Neutrophil (primary cell): ENCODE measurements at regions not wholly inside any gene's neighbourhood (a gene's known extent, or its start where the extent isn't known, plus 50 kb on each side); places are given as distances from the start of the nearest gene placed in this dataset.
"Not testable (repeated sequence)": the region's sequence is repeated elsewhere in the genome, so short reads cannot be mapped to it uniquely, and the experiment has no call there.

ENCODE experiments used
- H3K27ac ChIP-seq: fragments of 200-600 bp; sonication (generic); 2 replicates; pipeline ENCODE4 v1.5.1; 2016; ENCODE audit warnings: mild to moderate bottlenecking, moderate library complexity
- H3K27me3 ChIP-seq: fragments of 200-600 bp; sonication (generic); 2 replicates; pipeline ENCODE4 v1.6.0; 2016; ENCODE audit warnings: mild to moderate bottlenecking
- H3K36me3 ChIP-seq: fragments of 200-600 bp; sonication (generic); 2 replicates; pipeline ENCODE4 v1.5.1; 2017
- H3K4me1 ChIP-seq, 2 experiments: fragments of 200-600 bp in 1 of 2; sonication (generic) in 1 of 2; 1 replicate in 1 of 2; 2 replicates in 1 of 2; pipeline versions ENCODE4 v1.5.1 to v1.6.1; 2013 to 2016; ENCODE audit warnings: low read depth in 1 of 2, low read length in 1 of 2, mild to moderate bottlenecking in 1 of 2, moderate library complexity in 1 of 2; ENCODE audit not compliant: control insufficient read depth in 1 of 2, insufficient read depth in 1 of 2
- H3K4me3 ChIP-seq, 2 experiments: fragments of 200-600 bp in 1 of 2; sonication (generic) in 1 of 2; 1 replicate in 1 of 2; 2 replicates in 1 of 2; pipeline ENCODE4 v1.5.1; 2013 to 2016; ENCODE audit warnings: low read depth in 1 of 2, low read length in 1 of 2, mild to moderate bottlenecking in 1 of 2, moderate library complexity in 1 of 2
- H3K9me3 ChIP-seq: fragments of 200-600 bp; sonication (generic); 2 replicates; pipeline ENCODE4 v1.5.1; 2016
- TF ChIP-seq, protein P1 (sequence below): fragments of 200-600 bp; sonication (generic); IDR thresholded peaks from 2 replicates; pipeline ENCODE4 v1.5.1; 2016; ENCODE audit warnings: antibody characterized with exemption

DNA sequence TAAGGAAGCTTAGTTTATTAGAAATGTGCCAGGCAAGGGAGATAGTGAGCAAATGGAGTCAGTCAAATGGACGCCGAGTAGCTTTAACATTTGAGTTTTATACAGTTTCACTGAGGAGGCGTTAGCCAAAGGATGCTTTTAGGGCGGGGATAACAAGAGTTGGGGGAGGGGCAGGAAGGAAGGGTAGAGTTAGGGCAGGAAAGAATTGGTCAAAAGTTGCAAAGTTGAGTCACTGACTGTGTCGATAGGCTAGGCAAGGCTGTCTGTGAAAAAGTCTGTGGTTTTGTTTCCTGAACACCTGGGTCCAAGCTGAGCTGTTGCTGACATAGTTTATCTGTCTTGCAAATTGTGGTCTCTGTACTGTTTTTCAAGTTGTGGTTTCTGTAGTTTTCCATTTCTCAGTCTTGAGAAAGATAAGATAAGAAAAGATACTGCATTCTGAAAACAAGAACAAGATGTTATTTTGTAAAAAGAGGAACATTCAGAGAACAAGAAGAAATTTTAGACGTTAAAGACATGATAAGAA is 62.6 kb upstream of the RESF1 start:
- Histone ChIP-seq H3K4me3 (peak overlapping the region; percentile 7 to 37), H3K27ac (peak overlapping the region; percentile 97), H3K4me1 (peaks cover 56 to 59% of the 10 kb centered on the region in 2 experiments), H3K36me3 (no peaks in the 10 kb centered on the region), H3K27me3 (no peaks in the 10 kb centered on the region), H3K9me3 (peaks cover 7% of the 10 kb centered on the region)
- TF ChIP-seq, protein P1, sequence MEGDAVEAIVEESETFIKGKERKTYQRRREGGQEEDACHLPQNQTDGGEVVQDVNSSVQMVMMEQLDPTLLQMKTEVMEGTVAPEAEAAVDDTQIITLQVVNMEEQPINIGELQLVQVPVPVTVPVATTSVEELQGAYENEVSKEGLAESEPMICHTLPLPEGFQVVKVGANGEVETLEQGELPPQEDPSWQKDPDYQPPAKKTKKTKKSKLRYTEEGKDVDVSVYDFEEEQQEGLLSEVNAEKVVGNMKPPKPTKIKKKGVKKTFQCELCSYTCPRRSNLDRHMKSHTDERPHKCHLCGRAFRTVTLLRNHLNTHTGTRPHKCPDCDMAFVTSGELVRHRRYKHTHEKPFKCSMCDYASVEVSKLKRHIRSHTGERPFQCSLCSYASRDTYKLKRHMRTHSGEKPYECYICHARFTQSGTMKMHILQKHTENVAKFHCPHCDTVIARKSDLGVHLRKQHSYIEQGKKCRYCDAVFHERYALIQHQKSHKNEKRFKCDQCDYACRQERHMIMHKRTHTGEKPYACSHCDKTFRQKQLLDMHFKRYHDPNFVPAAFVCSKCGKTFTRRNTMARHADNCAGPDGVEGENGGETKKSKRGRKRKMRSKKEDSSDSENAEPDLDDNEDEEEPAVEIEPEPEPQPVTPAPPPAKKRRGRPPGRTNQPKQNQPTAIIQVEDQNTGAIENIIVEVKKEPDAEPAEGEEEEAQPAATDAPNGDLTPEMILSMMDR, result no peak

DNA sequence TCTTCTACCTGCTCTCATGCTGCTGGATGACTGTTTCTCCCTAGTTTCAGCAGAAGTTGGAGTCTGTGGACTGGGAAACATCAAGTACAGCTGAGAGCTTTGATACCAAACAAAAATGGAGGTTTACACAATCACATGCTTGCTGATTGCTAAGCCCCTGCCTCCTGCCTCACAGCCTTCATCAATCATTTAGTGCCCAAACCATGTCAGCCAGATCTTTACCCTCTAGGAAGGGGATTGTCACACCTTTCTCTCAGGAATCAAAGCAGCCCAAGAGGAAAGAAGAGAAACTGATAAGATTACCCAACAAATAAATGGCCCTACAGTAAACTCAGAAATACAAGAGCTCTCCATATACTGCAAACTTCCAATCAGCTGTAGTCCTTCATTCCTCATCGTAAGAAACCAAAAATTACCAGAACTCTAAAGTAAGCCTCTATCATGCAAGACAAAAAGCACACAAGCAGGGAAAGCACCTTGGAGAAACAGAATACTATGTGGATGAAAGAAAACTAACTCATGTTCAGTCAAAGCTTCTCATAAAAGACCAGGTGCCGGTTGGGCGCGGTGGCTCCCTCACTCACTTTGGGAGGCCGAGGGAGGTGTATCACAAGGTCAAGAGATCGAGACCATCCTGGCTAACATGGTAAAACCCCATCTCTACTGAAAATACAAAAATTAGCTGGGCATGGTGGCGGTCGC is 63.6 kb upstream of the RESF1 start:
- Histone ChIP-seq H3K36me3 (no peaks in the 10 kb centered on the region), H3K27me3 (no peaks in the 10 kb centered on the region), H3K4me1 (peaks cover 61 to 63% of the 10 kb centered on the region in 2 experiments), H3K9me3 (peaks cover 7% of the 10 kb centered on the region), H3K4me3 (peak overlapping the region; percentile 6 to 7), H3K27ac (peak overlapping the region; percentile 97)
- TF ChIP-seq, protein P1, result no peak

DNA sequence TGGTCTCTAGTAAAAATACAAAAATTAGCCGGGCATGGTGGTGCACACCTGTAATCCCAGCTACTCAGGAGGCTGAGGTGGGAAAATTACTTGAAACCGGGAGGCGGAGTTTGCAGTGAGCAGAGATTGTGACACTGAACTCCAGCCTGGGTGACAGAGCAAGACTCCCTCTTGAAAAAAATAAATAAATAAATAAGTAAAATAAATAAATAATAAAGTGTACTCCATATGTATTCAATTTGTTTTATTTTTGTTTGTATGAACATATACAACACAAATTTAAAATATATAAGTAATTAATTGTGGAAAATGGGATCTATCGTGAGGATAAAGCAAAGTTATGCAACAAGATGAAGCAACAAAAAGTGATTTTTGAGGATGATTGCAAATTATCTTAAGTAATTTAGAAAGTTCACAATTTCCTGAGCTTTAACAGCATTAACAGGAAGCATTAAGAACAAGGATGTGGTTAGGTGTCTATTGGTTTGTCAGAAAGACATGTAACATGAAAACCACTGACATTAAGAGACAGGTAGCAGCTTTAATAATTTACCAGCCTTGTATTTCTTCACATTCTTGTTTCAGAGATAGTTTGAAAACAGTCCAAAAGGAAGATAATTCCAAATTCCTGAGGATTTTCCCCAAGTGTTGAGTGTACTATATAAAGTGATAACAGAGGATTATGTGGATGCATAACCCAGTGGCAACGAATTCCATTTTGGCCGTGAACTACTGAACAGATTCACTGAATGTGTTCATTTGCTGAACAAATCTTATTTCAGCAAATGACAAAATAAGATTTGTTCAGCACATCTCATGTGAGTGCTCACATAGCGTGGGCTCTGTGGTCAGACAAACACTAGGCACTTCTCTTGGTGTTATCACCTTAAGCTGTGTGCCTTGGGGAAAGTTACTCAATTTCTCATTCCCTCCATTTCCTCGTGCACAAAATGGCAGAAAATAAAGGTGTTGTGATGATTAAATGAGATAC is 68.6 kb upstream of the RESF1 start:
- H3K9me3 ChIP-seq, result peaks cover 7% of the 10 kb centered on the region
- TF ChIP-seq, protein P1, result no peak
- peaks cover 19 to 51% of the 10 kb centered on the region in 2 experiments for H3K4me1 ChIP-seq
- H3K27me3 ChIP-seq, result no peaks in the 10 kb centered on the region
- peak overlapping the region; percentile 91 for H3K27ac ChIP-seq
- no peaks in the 10 kb centered on the region for H3K36me3 ChIP-seq
- peak overlapping the region in 1 of 2 experiments; percentile 14 for H3K4me3 ChIP-seq

DNA sequence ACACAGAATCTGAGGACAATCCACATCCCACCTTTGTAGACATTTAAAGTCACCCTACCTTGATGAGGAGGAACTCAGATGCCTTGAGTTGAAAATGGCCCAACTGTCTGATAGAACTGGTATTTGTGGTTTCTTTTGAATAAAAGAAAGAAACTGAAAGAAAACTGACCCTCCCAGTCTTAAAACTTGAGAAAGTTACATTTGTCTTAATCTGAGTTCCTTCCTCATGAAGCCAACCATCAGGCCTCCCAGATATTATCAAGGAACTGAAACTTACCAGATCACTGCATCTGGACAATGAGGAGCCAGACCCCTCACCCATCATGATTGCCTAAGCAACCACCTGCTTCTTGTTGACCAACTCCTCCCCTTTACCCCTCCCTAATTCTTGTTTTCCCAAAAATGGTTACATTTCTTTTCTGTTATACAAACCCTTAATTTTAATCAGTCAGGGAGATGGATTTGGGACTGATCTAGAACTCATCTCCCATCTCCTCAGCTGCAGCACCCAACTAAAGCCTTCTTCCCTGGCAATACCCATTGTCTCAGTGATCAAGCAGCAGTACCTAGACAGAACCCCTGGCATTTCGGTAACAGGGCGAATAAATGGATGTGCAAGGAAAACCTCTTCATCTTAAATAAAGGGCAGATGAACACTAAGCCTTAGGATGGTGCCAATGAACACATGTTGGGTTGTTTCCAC is 72.0 kb upstream of the RESF1 start:
- H3K4me1 ChIP-seq, result peaks cover 15 to 44% of the 10 kb centered on the region in 2 experiments
- H3K4me3 ChIP-seq, result no peak overlapping the region
- H3K27me3 ChIP-seq, result no peaks in the 10 kb centered on the region
- no peaks in the 10 kb centered on the region for H3K9me3 ChIP-seq
- no peaks in the 10 kb centered on the region for H3K36me3 ChIP-seq
- peak overlapping the region; percentile 77 for H3K27ac ChIP-seq
- TF ChIP-seq, protein P1, result no peak

DNA sequence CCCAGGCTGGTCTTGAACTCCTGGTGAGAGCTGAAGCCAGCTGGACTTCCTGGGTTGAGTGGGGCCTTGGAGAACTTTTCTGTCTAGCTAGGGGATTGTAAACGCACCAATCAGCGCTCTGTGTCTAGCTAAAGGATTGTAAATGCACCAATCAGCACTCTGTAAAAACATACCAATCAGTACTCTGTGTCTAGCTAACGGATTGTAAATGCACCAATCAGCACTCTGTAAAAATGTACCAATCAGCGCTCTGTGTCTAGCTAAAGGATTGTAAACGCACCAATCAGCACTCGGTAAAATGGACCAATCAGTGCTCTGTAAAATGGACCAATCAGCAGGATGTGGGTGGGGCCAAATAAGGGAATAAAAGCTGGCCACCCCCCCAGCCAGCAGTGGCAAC is 76.5 kb upstream of the RESF1 start:
- H3K27me3 ChIP-seq, H3K4me3 ChIP-seq, H3K9me3 ChIP-seq, H3K36me3 ChIP-seq, H3K27ac ChIP-seq: not testable (repeated sequence)
- peaks cover 6 to 17% of the 10 kb centered on the region in 2 experiments for H3K4me1 ChIP-seq
